MM.1S (cell line): ENCODE measurements at regions not wholly inside any gene's neighbourhood (a gene's known extent, or its start where the extent isn't known, plus 50 kb on each side); places are given as distances from the start of the nearest gene placed in this dataset.

Experiments
- DNase-seq: peaks from one replicate; pipeline ENCODE4 v3.0.0-alpha.2; 2015
- H2AFZ ChIP-seq: fragments of 300-600 bp; sonication (generic); 2 replicates; pipeline ENCODE4 v1.6.0; 2016; ENCODE audit warnings: antibody characterized with exemption, low read length
- H3F3A ChIP-seq: fragments of 300-600 bp; sonication (generic); 2 replicates; pipeline ENCODE4 v1.6.1; 2016; ENCODE audit warnings: mild to moderate bottlenecking, antibody characterized with exemption, low read length, moderate library complexity, mixed read lengths; ENCODE audit not compliant: insufficient read depth
- H3K27ac ChIP-seq: fragments of 300-600 bp; sonication (generic); 2 replicates; pipeline ENCODE4 v1.5.1; 2016; ENCODE audit warnings: mild to moderate bottlenecking, low read length
- H3K27me3 ChIP-seq: fragments of 300-600 bp; sonication (generic); replicated peaks from 2 replicates; pipeline ENCODE4 v1.6.0; 2016; ENCODE audit warnings: low read length; ENCODE audit not compliant: insufficient read depth
- H3K36me3 ChIP-seq: fragments of 300-600 bp; sonication (generic); replicated peaks from 2 replicates; pipeline ENCODE4 v1.6.1; 2016; ENCODE audit warnings: mild to moderate bottlenecking, low read length, mixed read lengths; ENCODE audit not compliant: insufficient read depth
- H3K4me1 ChIP-seq: fragments of 300-600 bp; sonication (generic); 2 replicates; pipeline ENCODE4 v1.6.1; 2016; ENCODE audit warnings: low read length, mixed read lengths
- H3K4me2 ChIP-seq: fragments of 300-600 bp; sonication (generic); 2 replicates; pipeline ENCODE4 v1.6.0; 2016; ENCODE audit warnings: low read depth, low read length
- H3K4me3 ChIP-seq: fragments of 300-600 bp; sonication (generic); 2 replicates; pipeline ENCODE4 v1.5.1; 2016; ENCODE audit warnings: low read length, mixed read lengths
- H3K79me2 ChIP-seq: fragments of 300-600 bp; sonication (generic); 2 replicates; pipeline ENCODE4 v1.6.1; 2016; ENCODE audit warnings: mixed run types, low read length, mixed read lengths
- H3K9ac ChIP-seq: fragments of 300-600 bp; sonication (generic); 2 replicates; pipeline ENCODE4 v1.6.1; 2016; ENCODE audit warnings: low read length, mixed read lengths
- H3K9me2 ChIP-seq: fragments of 300-600 bp; sonication (generic); replicated peaks from 2 replicates; pipeline ENCODE4 v1.6.1; 2016; ENCODE audit warnings: mild to moderate bottlenecking, low read length, mixed read lengths; ENCODE audit not compliant: insufficient read depth
- H3K9me3 ChIP-seq: fragments of 300-600 bp; sonication (generic); replicated peaks from 2 replicates; pipeline ENCODE4 v1.6.1; 2016; ENCODE audit warnings: mild to moderate bottlenecking, low read length, mixed read lengths; ENCODE audit not compliant: insufficient read depth
- H4K20me1 ChIP-seq: fragments of 300-600 bp; sonication (generic); 2 replicates; pipeline ENCODE4 v1.6.1; 2016; ENCODE audit warnings: mild to moderate bottlenecking, low read length, moderate library complexity, mixed read lengths; ENCODE audit not compliant: insufficient read depth
- CTCF ChIP-seq: fragments of 300-600 bp; sonication (generic); IDR thresholded peaks from 2 replicates; pipeline ENCODE4 v1.5.1; 2016; ENCODE audit warnings: antibody characterized with exemption, low read length, mixed read lengths
- EZH2 ChIP-seq: fragments of 300-600 bp; sonication (generic); optimal IDR thresholded peaks from 2 replicates; pipeline ENCODE3; 2017; ENCODE audit warnings: low read depth, mild to moderate bottlenecking, antibody characterized with exemption, low read length, mixed read lengths
- EZH2phosphoT487 ChIP-seq: fragments of 300-600 bp; sonication (generic); IDR thresholded peaks from 2 replicates; pipeline ENCODE4 v1.6.1; 2018; ENCODE audit warnings: antibody characterized with exemption, low read length

GRCh38 chr2:181253438-181253837, 203.7 kb upstream of the ITGA4 start:
- no peaks in the 10 kb centered on the region for H4K20me1 ChIP-seq
- H3K9ac ChIP-seq, result no peak overlapping the region
- peaks cover 4% of the 10 kb centered on the region; the same call in 1 of the 2 replicates for H3K4me1 ChIP-seq
- H3F3A ChIP-seq, result no peaks in the 10 kb centered on the region
- H3K4me3 ChIP-seq, result no peak overlapping the region
- TF ChIP-seq CTCF (no peak), EZH2phosphoT487 (no peak), EZH2 (no peak)
- H3K27ac ChIP-seq, result no peak overlapping the region
- H3K9me2 ChIP-seq, result no peaks in the 10 kb centered on the region
- no peak for DNase-seq
- H3K9me3 ChIP-seq, result no peaks in the 10 kb centered on the region
- H3K27me3 ChIP-seq, result no peaks in the 10 kb centered on the region
- H3K79me2 ChIP-seq, result no peaks in the 10 kb centered on the region
- H2AFZ ChIP-seq, result no peak overlapping the region
- H3K36me3 ChIP-seq, result no peaks in the 10 kb centered on the region
- H3K4me2 ChIP-seq, result no peak overlapping the region

DNA sequence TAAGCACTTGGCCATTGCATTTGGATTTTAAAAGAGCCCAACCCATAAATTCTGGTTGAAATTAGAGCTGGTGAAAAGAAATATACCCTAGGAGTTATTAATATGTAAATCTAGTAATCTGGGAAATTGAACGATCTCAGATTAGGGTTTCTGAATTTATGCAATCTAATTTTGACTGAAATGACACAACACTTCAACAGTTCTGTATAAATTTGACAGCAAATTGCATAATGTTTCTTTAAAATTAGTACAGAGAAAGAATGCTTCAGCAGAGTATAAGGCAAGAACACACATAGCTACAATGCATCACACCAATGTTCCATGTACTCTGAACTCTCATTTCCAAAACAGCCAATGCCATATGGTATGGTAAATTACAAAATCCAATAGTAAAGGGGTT, 201.5 kb upstream of the ITGA4 start:
- TF ChIP-seq EZH2, result no peak
- no peak for TF ChIP-seq EZH2phosphoT487
- no peak for TF ChIP-seq CTCF
- peaks cover 4% of the 10 kb centered on the region; the same call in 1 of the 2 replicates for H3K4me1 ChIP-seq
- H3K79me2 ChIP-seq, result no peaks in the 10 kb centered on the region
- no peak overlapping the region for H2AFZ ChIP-seq
- H3K9me2 ChIP-seq, result no peaks in the 10 kb centered on the region
- no peaks in the 10 kb centered on the region for H3K36me3 ChIP-seq
- H3K27me3 ChIP-seq, result no peaks in the 10 kb centered on the region
- no peaks in the 10 kb centered on the region for H4K20me1 ChIP-seq
- H3K4me3 ChIP-seq, result no peak overlapping the region
- no peak overlapping the region for H3K27ac ChIP-seq
- H3K9me3 ChIP-seq, result no peaks in the 10 kb centered on the region
- no peak overlapping the region for H3K9ac ChIP-seq
- no peak for DNase-seq
- no peaks in the 10 kb centered on the region for H3F3A ChIP-seq
- H3K4me2 ChIP-seq, result no peak overlapping the region

DNA sequence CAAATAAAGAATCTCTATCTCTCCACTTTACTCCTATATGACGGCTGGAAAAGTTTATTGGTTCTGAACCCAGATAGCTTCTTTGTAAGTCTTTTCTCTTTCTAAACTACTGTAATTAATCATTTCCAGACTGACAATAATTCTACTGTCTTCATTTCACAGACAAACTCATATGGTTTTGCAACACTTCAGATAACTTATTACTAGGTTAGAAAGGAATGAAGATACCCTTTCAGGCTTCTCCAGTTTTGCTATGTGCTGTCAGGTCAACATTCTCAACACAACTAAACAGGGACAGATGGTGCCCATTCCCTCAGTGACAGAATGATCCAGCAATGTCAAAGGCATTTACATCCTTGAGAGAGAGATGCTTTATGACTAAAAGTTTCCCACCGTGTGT, 198.5 kb upstream of the ITGA4 start:
- no peak overlapping the region for H2AFZ ChIP-seq
- H3K36me3 ChIP-seq, result no peaks in the 10 kb centered on the region
- no peaks in the 10 kb centered on the region for H3K4me1 ChIP-seq
- H3K9me3 ChIP-seq, result no peaks in the 10 kb centered on the region
- H3K27me3 ChIP-seq, result no peaks in the 10 kb centered on the region
- no peak overlapping the region for H3K9ac ChIP-seq
- H3K4me2 ChIP-seq, result no peak overlapping the region
- no peaks in the 10 kb centered on the region for H3F3A ChIP-seq
- H3K4me3 ChIP-seq, result no peak overlapping the region
- H3K27ac ChIP-seq, result no peak overlapping the region
- no peaks in the 10 kb centered on the region for H3K79me2 ChIP-seq
- H4K20me1 ChIP-seq, result no peaks in the 10 kb centered on the region
- DNase-seq, result no peak
- H3K9me2 ChIP-seq, result no peaks in the 10 kb centered on the region
- TF ChIP-seq CTCF (no peak), EZH2 (no peak), EZH2phosphoT487 (no peak)
